HEK293 (cell line): ENCODE measurements at regions not wholly inside any gene's neighbourhood (a gene's known extent, or its start where the extent isn't known, plus 50 kb on each side); places are given as distances from the start of the nearest gene placed in this dataset.
A peak's percentile ranks its signal among the peaks of the same experiment; 100 is the strongest.

Experiments
- CTCF ChIA-PET: fragments of 350-600 bp; formaldehyde crosslinking; extraction: SDS; loops from one replicate; lab custom pipeline; 2021; ENCODE audit warnings: antibody characterized with exemption; lab: Yijun Ruan, JAX
- POLR2A ChIA-PET: fragments of 300-600 bp; formaldehyde crosslinking; extraction: SDS; loops from one replicate; lab custom pipeline; 2020; ENCODE audit warnings: antibody characterized with exemption, inconsistent platforms; lab: Yijun Ruan, JAX
- H3K27ac ChIP-seq: fragments of 200-500 bp; sonication (Bioruptor generic); 2 replicates; pipeline ENCODE4 v1.5.1; 2014; ENCODE audit warnings: low read depth, low read length, control low read depth, inconsistent platforms; ENCODE audit errors: extremely low read depth
- H3K36me3 ChIP-seq, 2 experiments: fragments of 200-500 bp in 1 of 2; sonication (Bioruptor generic) in 1 of 2; 1 replicate in 1 of 2; 2 replicates in 1 of 2; pipeline ENCODE4 v1.5.1; 2014 to 2017; ENCODE audit warnings: inconsistent platforms in 2 of 2, low read length in 2 of 2; ENCODE audit not compliant: control insufficient read depth in 2 of 2, insufficient read depth in 1 of 2
- H3K4me1 ChIP-seq: fragments of 200-500 bp; sonication (Bioruptor generic); 2 replicates; pipeline ENCODE4 v1.5.1; 2014; ENCODE audit warnings: mild to moderate bottlenecking, low read length, inconsistent platforms; ENCODE audit not compliant: control insufficient read depth, insufficient read depth
- H3K4me3 ChIP-seq: 2 replicates; pipeline ENCODE4 v1.5.1; 2011; ENCODE audit warnings: low read depth, mild to moderate bottlenecking, control low read depth, low read length, moderate library complexity
- H3K9me3 ChIP-seq: fragments of 200-500 bp; sonication (Bioruptor generic); 2 replicates; pipeline ENCODE4 v1.5.1; 2014; ENCODE audit warnings: low read depth, low read length, inconsistent platforms; ENCODE audit not compliant: control insufficient read depth, insufficient read depth
- PRDM10 ChIP-seq: fragments of 450-650 bp; formaldehyde crosslinking; IDR thresholded peaks from 2 replicates; pipeline ENCODE4 v1.5.1; 2016; ENCODE audit warnings: missing biosample characterization, missing genetic modification characterization
- ZFP3 ChIP-seq: fragments of 450-650 bp; formaldehyde crosslinking; IDR thresholded peaks from 2 replicates; pipeline ENCODE4 v1.5.1; 2016; ENCODE audit warnings: low read depth, missing biosample characterization, missing genetic modification characterization
- ZFP37 ChIP-seq: fragments of 450-650 bp; formaldehyde crosslinking; IDR thresholded peaks from 2 replicates; pipeline ENCODE4 v1.5.1; 2016; ENCODE audit warnings: missing biosample characterization, missing genetic modification characterization
- ZNF175 ChIP-seq: fragments of 450-650 bp; formaldehyde crosslinking; IDR thresholded peaks from 2 replicates; pipeline ENCODE4 v1.5.1; 2016; ENCODE audit warnings: missing biosample characterization, missing genetic modification characterization
- ZNF24 ChIP-seq: fragments of 450-650 bp; formaldehyde crosslinking; IDR thresholded peaks from 2 replicates; pipeline ENCODE4 v1.5.1; 2016; ENCODE audit warnings: missing biosample characterization, missing genetic modification characterization
- ZNF280D ChIP-seq: fragments of 450-650 bp; formaldehyde crosslinking; IDR thresholded peaks from 2 replicates; pipeline ENCODE4 v1.5.1; 2016; ENCODE audit warnings: missing biosample characterization, missing genetic modification characterization
- ZNF488 ChIP-seq: fragments of 450-650 bp; formaldehyde crosslinking; IDR thresholded peaks from 2 replicates; pipeline ENCODE4 v1.5.1; 2016; ENCODE audit warnings: missing biosample characterization, missing genetic modification characterization
- ZNF529 ChIP-seq: fragments of 450-650 bp; formaldehyde crosslinking; IDR thresholded peaks from 2 replicates; pipeline ENCODE4 v1.5.1; 2017; ENCODE audit warnings: missing genetic modification characterization, missing biosample characterization; ENCODE audit not compliant: insufficient replicate concordance
- ZNF626 ChIP-seq: fragments of 450-650 bp; sonication (Bioruptor Pico); formaldehyde crosslinking; IDR thresholded peaks from 2 replicates; pipeline ENCODE4 v1.5.1; 2018; ENCODE audit warnings: missing biosample characterization, missing genetic modification characterization, inconsistent platforms
- ZNF677 ChIP-seq: fragments of 450-650 bp; IDR thresholded peaks from 2 replicates; pipeline ENCODE4 v1.5.0; 2018; ENCODE audit warnings: missing biosample characterization, mild to moderate bottlenecking, missing genetic modification characterization, moderate library complexity
- ZNF776 ChIP-seq: fragments of 450-650 bp; formaldehyde crosslinking; IDR thresholded peaks from 2 replicates; pipeline ENCODE4 v1.5.0; 2017; ENCODE audit warnings: missing biosample characterization, missing genetic modification characterization, borderline replicate concordance
- ZNF843 ChIP-seq: fragments of 450-650 bp; formaldehyde crosslinking; IDR thresholded peaks from 2 replicates; pipeline ENCODE4 v1.5.1; 2016; ENCODE audit warnings: missing biosample characterization, missing genetic modification characterization
- ZSCAN4 ChIP-seq: fragments of 450-650 bp; formaldehyde crosslinking; IDR thresholded peaks from 2 replicates; pipeline ENCODE4 v1.5.1; 2017; ENCODE audit warnings: missing biosample characterization, missing genetic modification characterization

- Histone ChIP-seq H3K4me3 (no peak overlapping the region), H3K9me3 (no peaks in the 10 kb centered on the region)
- TF ChIP-seq ZFP3 (tag by site-specific recombination) (peak; percentile 100), ZNF843 (tag by site-specific recombination) (no peak)
- TF ChIP-seq, all 188 proteins: peak for 1
- POLR2A ChIA-PET: no interaction called here
- peaks cover 7% of the 10 kb centered on the region; the same call in 1 of the 2 replicates for H3K4me1 ChIP-seq
- CTCF ChIA-PET: interaction anchor here (0.6 to 0.9 kb wide), 4 partner anchors 9 to 63 kb away, joined by 3 to 4 read pairs (median 3); no protein-coding TSS in a partner anchor
- no peak overlapping the region; the same call in 1 of the 2 replicates for H3K27ac ChIP-seq
- H3K36me3 ChIP-seq: no peaks in the 10 kb centered on the region
Measured at GRCh38 chr16:85481206-85481605, 131.9 kb upstream of the GSE1 start.

GRCh38 chr16:85481738-85482137 is 131.4 kb upstream of the GSE1 start:
- H3K27ac ChIP-seq: no peak overlapping the region
- peaks cover 7% of the 10 kb centered on the region; the same call in 1 of the 2 replicates for H3K4me1 ChIP-seq
- H3K36me3 ChIP-seq: no peaks in the 10 kb centered on the region
- no peak overlapping the region for H3K4me3 ChIP-seq
- TF ChIP-seq ZNF24 (tag by site-specific recombination) (no peak), ZNF175 (tag by site-specific recombination) (no peak), ZNF529 (tag by site-specific recombination) (no peak), ZNF677 (tag by site-specific recombination) (no peak), ZNF776 (tag by site-specific recombination) (no peak), ZNF488 (tag by site-specific recombination) (no peak), ZFP37 (tag by site-specific recombination) (no peak), PRDM10 (tag by site-specific recombination) (no peak), ZNF280D (no peak), ZSCAN4 (tag by site-specific recombination) (no peak), ZNF626 (tag by site-specific recombination) (no peak)
- POLR2A ChIA-PET: no interaction called here
- CTCF ChIA-PET: interaction anchor here (0.7 to 0.9 kb wide), 2 partner anchors 10 to 63 kb away, joined by 3 to 4 read pairs; no protein-coding TSS in a partner anchor
- no peaks in the 10 kb centered on the region for H3K9me3 ChIP-seq
